ENCODE measurements at regions not wholly inside any gene's neighbourhood (a gene's known extent, or its start where the extent isn't known, plus 50 kb on each side); places are given as distances from the start of the nearest gene placed in this dataset.

DNA sequence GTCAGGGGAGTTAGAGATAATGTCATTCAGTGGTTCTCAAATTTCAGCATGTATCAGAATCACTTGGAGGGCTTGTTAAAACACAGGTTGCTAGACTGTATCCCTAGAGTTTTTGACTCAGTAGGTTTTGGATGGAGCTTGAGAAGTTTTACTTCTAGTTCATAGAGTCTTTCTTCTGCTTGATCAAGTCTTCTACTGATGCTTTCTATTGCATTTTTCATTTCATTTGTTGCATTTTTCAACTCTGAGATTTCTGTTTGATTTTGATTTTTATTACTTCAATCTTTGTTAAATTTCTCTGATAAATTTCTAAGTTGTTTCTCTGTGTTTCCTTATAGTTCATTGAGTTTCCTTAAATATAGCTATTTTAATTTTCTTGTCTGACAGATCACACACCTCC is 361.4 kb downstream of the RAPGEF2 start:
- intact Hi-C loops (cut with micrococcal nuclease; ENCODE audit: unreplicated experiment) = no loop called here
- no peaks in the 10 kb centered on the region for H4K20me1 ChIP-seq (ENCODE audit: control insufficient read depth, insufficient read depth)
- ChIA-PET POLR2A (no interaction called here), SMC1A (ENCODE audit: uncharacterized antibody, unreplicated experiment) (no interaction called here), CTCF (interaction anchor here (0.5 to 2.0 kb wide), 6 partner anchors 8 to 609 kb away, joined by 3 to 12 read pairs (median 4); no protein-coding TSS in a partner anchor), RAD21 (ENCODE audit: unreplicated experiment) (no interaction called here)
- H3K79me2 ChIP-seq (ENCODE audit: control insufficient read depth, insufficient read depth, low read length) = no peaks in the 10 kb centered on the region
- no peak overlapping the region for H3K4me2 ChIP-seq (ENCODE audit: control insufficient read depth, insufficient read depth)
- H3K9me3 ChIP-seq (replicated peaks; ENCODE audit: control insufficient read depth, insufficient read depth, low read length) = no peaks in the 10 kb centered on the region; the same call in 1 of the 3 replicates
- ATAC-seq = no peak
- H3K27ac ChIP-seq (ENCODE audit: control insufficient read depth, insufficient read depth) = no peak overlapping the region
- no peaks in the 10 kb centered on the region; a peak in 1 of 4 replicates for H3K27me3 ChIP-seq (replicated peaks in 1 of 2; ENCODE audit: control insufficient read depth in 2 of 2, insufficient read depth in 2 of 2, low read length in 1 of 2)
- no peaks in the 10 kb centered on the region for H3K4me1 ChIP-seq (ENCODE audit: control insufficient read depth, insufficient read depth, low read length)
- no peak for FAIRE-seq
- H3K36me3 ChIP-seq (ENCODE audit: control insufficient read depth in 2 of 2, insufficient read depth in 2 of 2, low read length in 1 of 2) = no peaks in the 10 kb centered on the region
- in situ Hi-C loops (cut with MboI) = no loop called here
- H3K9ac ChIP-seq (ENCODE audit: control insufficient read depth, insufficient read depth, low read length) = no peak overlapping the region
- H2AFZ ChIP-seq (ENCODE audit: control insufficient read depth, low read depth, low read length) = no peak overlapping the region
- H3K4me3 ChIP-seq = no peak overlapping the region
- no peak for DNase-seq (ENCODE audit: low read depth, low spot score)
- no TSS peak for BruUV-seq (replicated peaks)
- TF ChIP-seq NFYA (IDR thresholded peaks at IDR 0.05; ENCODE audit: borderline replicate concordance, low read depth, low read length) (no peak), SMC3 (IDR thresholded peaks at IDR 0.05; ENCODE audit: borderline replicate concordance, low read length) (no peak), CREM (IDR thresholded peaks at IDR 0.05; ENCODE audit: low read depth) (no peak), BHLHE40 (IDR thresholded peaks at IDR 0.05; ENCODE audit: borderline replicate concordance in 1 of 2, low read depth in 2 of 2, low read length in 1 of 2) (no peak), FOXM1 (IDR thresholded peaks at IDR 0.05; ENCODE audit: low read depth, low read length) (no peak)
- TF ChIP-seq, protein P1, sequence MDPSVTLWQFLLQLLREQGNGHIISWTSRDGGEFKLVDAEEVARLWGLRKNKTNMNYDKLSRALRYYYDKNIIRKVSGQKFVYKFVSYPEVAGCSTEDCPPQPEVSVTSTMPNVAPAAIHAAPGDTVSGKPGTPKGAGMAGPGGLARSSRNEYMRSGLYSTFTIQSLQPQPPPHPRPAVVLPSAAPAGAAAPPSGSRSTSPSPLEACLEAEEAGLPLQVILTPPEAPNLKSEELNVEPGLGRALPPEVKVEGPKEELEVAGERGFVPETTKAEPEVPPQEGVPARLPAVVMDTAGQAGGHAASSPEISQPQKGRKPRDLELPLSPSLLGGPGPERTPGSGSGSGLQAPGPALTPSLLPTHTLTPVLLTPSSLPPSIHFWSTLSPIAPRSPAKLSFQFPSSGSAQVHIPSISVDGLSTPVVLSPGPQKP (IDR thresholded peaks at IDR 0.05; ENCODE audit: low read depth, low read length) = no peak
- TF ChIP-seq, protein P2, sequence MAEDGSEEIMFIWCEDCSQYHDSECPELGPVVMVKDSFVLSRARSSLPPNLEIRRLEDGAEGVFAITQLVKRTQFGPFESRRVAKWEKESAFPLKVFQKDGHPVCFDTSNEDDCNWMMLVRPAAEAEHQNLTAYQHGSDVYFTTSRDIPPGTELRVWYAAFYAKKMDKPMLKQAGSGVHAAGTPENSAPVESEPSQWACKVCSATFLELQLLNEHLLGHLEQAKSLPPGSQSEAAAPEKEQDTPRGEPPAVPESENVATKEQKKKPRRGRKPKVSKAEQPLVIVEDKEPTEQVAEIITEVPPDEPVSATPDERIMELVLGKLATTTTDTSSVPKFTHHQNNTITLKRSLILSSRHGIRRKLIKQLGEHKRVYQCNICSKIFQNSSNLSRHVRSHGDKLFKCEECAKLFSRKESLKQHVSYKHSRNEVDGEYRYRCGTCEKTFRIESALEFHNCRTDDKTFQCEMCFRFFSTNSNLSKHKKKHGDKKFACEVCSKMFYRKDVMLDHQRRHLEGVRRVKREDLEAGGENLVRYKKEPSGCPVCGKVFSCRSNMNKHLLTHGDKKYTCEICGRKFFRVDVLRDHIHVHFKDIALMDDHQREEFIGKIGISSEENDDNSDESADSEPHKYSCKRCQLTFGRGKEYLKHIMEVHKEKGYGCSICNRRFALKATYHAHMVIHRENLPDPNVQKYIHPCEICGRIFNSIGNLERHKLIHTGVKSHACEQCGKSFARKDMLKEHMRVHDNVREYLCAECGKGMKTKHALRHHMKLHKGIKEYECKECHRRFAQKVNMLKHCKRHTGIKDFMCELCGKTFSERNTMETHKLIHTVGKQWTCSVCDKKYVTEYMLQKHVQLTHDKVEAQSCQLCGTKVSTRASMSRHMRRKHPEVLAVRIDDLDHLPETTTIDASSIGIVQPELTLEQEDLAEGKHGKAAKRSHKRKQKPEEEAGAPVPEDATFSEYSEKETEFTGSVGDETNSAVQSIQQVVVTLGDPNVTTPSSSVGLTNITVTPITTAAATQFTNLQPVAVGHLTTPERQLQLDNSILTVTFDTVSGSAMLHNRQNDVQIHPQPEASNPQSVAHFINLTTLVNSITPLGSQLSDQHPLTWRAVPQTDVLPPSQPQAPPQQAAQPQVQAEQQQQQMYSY (CRISPR knock-in tag; IDR thresholded peaks at IDR 0.05) = no peak
- TF ChIP-seq, protein P3, sequence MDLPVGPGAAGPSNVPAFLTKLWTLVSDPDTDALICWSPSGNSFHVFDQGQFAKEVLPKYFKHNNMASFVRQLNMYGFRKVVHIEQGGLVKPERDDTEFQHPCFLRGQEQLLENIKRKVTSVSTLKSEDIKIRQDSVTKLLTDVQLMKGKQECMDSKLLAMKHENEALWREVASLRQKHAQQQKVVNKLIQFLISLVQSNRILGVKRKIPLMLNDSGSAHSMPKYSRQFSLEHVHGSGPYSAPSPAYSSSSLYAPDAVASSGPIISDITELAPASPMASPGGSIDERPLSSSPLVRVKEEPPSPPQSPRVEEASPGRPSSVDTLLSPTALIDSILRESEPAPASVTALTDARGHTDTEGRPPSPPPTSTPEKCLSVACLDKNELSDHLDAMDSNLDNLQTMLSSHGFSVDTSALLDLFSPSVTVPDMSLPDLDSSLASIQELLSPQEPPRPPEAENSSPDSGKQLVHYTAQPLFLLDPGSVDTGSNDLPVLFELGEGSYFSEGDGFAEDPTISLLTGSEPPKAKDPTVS (IDR thresholded peaks at IDR 0.05; ENCODE audit: low read depth, low read length) = no peak
- TF ChIP-seq, protein P4, sequence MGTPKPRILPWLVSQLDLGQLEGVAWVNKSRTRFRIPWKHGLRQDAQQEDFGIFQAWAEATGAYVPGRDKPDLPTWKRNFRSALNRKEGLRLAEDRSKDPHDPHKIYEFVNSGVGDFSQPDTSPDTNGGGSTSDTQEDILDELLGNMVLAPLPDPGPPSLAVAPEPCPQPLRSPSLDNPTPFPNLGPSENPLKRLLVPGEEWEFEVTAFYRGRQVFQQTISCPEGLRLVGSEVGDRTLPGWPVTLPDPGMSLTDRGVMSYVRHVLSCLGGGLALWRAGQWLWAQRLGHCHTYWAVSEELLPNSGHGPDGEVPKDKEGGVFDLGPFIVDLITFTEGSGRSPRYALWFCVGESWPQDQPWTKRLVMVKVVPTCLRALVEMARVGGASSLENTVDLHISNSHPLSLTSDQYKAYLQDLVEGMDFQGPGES (IDR thresholded peaks at IDR 0.05) = no peak
- TF ChIP-seq, protein P5, sequence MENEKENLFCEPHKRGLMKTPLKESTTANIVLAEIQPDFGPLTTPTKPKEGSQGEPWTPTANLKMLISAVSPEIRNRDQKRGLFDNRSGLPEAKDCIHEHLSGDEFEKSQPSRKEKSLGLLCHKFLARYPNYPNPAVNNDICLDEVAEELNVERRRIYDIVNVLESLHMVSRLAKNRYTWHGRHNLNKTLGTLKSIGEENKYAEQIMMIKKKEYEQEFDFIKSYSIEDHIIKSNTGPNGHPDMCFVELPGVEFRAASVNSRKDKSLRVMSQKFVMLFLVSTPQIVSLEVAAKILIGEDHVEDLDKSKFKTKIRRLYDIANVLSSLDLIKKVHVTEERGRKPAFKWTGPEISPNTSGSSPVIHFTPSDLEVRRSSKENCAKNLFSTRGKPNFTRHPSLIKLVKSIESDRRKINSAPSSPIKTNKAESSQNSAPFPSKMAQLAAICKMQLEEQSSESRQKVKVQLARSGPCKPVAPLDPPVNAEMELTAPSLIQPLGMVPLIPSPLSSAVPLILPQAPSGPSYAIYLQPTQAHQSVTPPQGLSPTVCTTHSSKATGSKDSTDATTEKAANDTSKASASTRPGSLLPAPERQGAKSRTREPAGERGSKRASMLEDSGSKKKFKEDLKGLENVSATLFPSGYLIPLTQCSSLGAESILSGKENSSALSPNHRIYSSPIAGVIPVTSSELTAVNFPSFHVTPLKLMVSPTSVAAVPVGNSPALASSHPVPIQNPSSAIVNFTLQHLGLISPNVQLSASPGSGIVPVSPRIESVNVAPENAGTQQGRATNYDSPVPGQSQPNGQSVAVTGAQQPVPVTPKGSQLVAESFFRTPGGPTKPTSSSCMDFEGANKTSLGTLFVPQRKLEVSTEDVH (IDR thresholded peaks at IDR 0.05; ENCODE audit: low read depth, partially characterized antibody) = no peak
- TF ChIP-seq, protein P6, sequence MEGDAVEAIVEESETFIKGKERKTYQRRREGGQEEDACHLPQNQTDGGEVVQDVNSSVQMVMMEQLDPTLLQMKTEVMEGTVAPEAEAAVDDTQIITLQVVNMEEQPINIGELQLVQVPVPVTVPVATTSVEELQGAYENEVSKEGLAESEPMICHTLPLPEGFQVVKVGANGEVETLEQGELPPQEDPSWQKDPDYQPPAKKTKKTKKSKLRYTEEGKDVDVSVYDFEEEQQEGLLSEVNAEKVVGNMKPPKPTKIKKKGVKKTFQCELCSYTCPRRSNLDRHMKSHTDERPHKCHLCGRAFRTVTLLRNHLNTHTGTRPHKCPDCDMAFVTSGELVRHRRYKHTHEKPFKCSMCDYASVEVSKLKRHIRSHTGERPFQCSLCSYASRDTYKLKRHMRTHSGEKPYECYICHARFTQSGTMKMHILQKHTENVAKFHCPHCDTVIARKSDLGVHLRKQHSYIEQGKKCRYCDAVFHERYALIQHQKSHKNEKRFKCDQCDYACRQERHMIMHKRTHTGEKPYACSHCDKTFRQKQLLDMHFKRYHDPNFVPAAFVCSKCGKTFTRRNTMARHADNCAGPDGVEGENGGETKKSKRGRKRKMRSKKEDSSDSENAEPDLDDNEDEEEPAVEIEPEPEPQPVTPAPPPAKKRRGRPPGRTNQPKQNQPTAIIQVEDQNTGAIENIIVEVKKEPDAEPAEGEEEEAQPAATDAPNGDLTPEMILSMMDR (IDR thresholded peaks at IDR 0.05 in 2 of 3, conservative IDR thresholded peaks at IDR 0.05 in 1 of 3; ENCODE audit: control insufficient read depth in 2 of 3, extremely low read depth in 1 of 3, insufficient read depth in 1 of 3, low read depth in 3 of 3, low read length in 3 of 3) = no peak
